ENCODE measurements at regions not wholly inside any gene's neighbourhood (a gene's known extent, or its start where the extent isn't known, plus 50 kb on each side); places are given as distances from the start of the nearest gene placed in this dataset.

DNA sequence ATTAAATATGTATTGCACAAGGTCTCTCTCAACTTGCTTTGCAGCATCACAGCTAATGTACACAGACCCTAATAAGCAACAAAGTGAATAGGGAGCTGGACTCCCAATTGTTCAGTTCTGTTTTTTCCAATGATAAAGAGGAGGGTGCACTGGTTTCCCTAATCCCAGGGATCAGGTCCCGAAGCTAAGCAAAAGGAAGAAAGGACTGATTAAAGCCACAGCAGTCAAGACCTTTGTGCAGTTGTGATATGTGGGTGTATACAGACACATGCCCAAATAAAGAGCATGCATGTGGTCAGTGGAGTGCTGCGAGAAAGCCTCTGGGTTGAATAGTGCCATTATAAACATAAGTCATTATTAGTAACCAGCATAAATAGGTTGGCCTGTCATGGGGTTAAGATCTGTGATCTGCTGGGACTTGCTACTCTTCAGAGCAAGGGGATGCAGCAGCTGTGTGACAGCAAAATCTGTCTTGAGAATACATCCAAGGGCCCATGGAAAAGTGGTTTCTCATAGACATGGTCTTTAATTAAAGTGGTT lies 1863.1 kb upstream of the WWC1 start:
- DNase-seq (ENCODE audit: extremely low read depth in 1 of 11, low read depth in 9 of 11, low spot score in 4 of 11): no peak

DNA sequence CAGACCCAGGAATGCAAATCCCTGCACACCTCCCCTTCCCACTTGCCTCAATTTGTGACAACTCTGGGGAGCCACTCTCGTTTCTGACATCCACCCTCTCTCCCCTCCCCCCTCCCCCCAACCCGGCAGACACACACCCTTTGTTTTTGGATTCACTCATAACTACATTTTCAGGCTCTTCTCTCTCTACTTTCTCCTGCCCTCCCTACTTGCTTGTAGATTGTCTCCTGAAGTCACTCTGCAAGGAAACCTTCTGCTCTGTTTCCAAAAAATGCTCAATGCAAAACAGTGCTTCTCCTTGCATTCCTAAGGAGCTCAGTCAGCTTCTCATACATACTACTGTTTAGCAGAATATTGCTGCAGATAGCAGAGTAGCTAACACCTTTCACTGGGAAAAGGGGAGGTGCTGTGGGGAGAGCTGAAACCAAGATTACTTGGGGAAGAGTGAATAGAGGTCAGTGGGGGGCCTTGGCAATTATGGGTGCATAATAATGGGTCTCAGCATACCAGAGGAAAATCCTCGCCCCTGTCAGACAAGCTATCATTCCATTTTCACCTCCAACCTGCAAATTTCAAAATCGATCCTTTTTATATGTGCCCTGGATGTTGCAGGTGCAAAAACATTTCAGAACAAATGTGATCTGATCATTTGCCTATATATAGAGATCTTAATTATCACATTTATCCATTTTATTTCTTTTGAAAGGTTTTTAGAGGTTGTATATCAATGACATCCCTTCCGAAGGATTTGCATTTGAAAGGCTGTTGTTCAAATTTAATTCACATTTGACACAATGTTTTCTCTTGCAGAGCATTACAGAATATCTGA lies 1860.7 kb upstream of the WWC1 start:
- no peak for DNase-seq (ENCODE audit: extremely low read depth in 1 of 11, low read depth in 9 of 11, low spot score in 4 of 11)

DNA sequence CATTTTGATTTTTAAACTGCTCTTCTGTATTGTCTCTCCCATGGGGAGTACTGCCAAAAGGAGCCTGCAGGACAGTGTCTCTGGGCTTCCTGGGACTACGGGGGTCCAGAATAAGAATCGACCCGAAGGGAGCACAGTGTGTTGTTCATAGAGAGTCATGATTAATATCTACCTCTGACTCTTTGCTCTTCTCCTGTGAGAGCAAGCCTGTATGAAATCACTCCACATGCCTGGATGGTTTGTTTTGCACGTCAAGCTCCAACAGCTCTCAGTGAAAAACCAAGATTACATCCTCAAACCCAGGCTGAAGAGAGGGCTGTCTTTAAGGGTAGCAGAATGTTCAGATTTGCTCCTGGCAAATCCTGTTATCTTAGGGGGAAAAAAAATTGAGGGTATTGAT lies 1860.0 kb upstream of the WWC1 start:
- DNase-seq (ENCODE audit: extremely low read depth in 1 of 11, low read depth in 9 of 11, low spot score in 4 of 11): no peak

DNA sequence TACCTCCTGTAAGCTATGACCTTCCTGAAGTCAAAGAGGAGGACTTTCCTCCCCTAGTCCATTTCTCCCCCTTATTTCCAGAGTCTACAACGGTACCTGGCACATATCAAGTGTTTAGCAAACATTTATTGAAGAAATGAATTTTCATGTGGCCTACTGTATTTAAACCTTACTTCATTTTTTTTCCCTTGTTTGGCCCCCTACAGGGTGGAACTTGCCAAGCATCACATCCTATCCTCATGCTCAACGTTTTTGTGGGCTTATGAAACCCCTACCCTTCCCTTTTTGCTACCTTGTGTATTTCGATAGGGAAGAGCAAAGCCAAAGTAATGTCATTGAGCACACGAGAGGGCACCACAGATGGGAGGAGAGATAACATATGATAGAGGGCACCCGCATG lies 1857.8 kb upstream of the WWC1 start:
- DNase-seq (ENCODE audit: extremely low read depth in 1 of 11, low read depth in 9 of 11, low spot score in 4 of 11): no peak

DNA sequence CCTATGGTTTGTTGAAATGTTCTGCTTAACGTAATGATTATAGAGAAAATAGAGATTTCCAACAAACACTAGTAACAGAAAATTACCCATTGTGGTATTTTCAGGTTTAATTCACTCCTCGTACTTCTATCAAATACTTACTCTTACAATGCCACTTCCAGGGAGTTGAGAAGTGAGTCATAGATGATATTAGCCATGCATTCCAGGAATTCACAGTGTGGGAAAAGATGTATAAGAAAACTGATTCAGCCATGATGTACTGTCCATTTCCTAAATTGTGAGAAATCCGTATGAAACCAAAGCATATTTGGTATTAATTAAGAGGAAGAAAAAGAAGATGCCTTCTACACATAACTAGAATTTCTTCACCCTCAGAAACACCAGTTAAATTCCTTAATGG lies 1854.6 kb upstream of the WWC1 start:
- DNase-seq (ENCODE audit: extremely low read depth in 1 of 11, low read depth in 9 of 11, low spot score in 4 of 11): no peak

DNA sequence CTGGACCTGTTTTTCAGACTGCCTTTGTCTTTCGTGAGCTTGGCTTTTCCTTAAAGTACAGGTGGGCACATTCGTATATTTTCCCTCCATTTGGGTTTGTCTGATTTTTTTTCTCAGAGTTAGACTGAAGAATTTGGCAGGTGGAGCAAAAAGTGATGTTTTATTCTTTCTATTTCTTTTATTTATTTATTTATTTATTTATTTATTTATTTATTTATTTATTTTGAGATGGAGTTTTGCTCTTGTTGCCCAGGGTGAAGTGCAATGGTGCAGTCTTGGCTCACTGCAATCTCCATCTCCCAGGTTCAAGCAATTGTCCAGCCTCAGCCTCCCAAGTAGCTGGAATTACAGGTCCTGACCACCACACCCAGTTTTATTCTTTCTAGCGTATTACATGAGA lies 1805.1 kb upstream of the WWC1 start:
- no peak for DNase-seq (ENCODE audit: extremely low read depth in 1 of 11, low read depth in 9 of 11, low spot score in 4 of 11)

DNA sequence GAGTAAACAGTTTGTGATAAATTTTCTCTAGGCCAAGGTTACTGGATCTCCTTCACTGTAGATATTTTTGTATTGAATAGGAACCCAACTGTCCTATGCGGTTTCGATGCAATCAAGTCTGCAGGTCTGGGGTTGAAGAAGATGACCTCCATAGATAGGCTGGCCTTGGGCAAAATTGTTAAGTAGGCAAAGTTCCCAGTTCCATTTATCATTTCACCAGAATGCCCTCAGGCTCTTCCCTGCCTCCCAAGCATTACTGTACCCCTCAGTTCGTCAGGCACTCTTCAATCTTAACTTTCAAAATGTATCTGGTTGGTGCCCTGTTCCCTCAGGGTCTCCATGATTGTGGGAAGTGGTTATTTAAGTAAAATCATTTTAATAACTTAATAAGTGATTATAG lies 1802.9 kb upstream of the WWC1 start:
- DNase-seq (ENCODE audit: extremely low read depth in 1 of 11, low read depth in 9 of 11, low spot score in 4 of 11): no peak

DNA sequence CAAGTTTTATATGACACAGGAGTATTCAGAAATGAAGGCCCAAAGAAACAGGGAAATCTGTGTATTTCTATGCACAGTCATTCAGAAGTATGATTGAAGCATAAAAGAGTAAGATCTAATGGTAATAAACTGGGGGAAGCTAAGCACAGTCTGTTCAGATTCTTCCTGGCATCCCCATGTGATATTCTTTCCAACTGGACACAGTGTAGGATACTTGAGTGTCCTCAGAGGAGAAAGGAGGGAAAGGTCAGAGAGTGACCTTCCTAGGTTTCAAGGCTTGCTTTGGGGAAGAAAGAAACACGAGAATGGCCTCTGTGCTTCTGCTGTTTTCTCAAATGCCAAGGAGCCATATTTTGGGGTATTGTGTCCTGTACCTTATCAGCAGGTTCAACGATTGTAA lies 1798.4 kb upstream of the WWC1 start:
- DNase-seq (ENCODE audit: extremely low read depth in 1 of 11, low read depth in 9 of 11, low spot score in 4 of 11): no peak

DNA sequence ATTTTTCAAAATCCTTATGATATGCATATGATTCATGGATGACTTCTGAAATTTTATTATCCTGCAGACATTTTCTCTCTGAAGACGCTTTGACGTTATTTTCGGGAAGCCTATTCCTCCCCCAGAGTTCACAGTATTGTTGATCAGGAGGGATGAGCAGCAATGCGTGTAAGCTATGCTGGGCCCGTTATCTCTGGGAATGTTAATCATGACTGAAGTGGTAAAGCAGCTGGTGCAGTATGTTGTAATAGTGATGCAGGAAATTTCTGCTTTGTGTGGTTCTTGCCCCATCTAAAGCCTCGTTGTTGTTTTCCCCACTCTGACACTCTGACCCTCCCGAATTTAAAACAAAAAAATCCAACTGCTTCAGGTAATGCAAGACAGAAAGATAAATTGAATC lies 1797.8 kb upstream of the WWC1 start:
- no peak for DNase-seq (ENCODE audit: extremely low read depth in 1 of 11, low read depth in 9 of 11, low spot score in 4 of 11)

DNA sequence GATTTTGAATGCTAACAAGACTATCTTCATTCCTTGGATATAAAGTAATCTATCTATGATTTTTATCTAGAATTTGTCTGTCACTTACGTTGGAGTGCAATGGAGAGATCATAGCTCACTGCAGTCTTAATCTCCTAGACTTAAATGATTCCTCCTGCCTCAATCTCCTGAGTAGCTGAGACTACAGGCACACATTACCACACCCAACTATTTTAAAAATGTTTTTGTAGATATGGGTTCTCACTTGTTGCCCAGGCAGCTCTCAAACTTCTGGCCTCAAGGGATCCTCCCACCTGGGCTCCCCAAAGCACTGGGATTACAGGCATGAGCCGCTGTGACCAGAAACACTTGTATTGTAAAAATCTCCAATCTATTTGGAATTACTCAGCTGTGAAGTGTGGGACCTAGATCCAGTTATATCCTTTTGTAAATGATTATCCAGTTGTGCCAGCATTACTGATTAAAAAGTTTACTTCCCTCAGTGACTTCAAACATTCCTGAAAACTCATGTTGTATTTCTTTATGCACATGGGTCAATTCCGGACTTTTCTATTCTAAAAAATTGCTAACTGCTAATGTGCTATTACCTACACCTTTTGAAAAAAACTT lies 1793.8 kb upstream of the WWC1 start:
- peak in 3 of 11 donors; percentile 14 to 27 (median 19) for DNase-seq (ENCODE audit: extremely low read depth in 1 of 11, low read depth in 9 of 11, low spot score in 4 of 11)

DNA sequence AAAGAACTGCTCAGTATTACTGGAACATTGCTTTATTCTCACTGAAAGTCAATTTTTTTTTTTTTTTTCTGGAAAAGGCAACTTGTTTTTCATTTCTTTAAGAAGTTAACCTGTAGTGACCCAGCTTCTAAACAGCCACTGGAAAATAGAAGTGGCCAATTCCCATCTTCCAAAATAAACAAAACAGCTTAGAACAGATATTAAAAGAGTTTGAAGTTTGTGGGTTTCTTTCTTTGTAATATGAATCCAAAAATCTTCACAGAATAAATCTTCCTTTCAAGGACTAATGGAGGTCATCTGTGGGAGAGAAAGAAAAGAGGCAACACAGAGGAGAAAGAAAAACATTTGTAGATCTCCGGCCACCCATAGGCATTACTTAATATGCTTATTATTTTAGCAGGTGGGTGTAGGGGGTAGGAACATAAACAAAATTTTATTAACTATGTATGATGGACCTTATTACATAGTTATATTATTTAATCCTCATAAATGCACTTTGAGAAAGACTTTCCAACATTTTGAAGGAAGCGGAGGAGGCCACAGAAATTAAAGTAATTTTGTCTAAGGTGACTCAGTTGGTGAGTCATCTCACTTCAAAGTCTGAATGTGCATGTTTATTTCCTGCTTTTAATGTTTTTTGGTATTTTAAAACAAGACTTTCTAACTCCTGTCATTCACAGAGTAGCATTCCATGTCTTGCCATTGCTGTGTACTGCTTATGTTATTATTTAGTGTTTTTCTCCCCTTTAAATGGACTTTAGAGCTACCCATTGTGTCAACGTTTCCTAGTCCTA lies 1791.8 kb upstream of the WWC1 start:
- peak in 4 of 11 donors; percentile 21 to 54 (median 32) for DNase-seq (ENCODE audit: extremely low read depth in 1 of 11, low read depth in 9 of 11, low spot score in 4 of 11)

DNA sequence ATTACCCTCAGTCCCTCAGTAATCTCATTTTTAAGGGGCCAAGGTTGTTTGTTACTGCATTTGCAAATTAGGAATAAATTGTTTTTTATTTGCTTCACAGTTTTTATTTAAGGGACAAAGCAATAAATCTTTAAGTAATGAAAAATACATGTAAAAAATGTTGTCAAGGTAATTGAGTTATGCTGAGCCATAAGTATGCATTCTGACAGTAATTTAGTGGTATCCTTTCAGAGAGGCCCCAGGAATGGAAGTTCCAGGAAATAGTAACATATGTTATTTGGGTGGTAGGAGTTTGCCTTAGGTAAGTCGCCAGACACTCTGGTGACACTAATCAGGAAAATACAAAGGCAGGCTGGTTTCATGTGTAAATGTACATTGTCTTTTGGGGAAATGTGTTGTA lies 1787.9 kb upstream of the WWC1 start:
- no peak for DNase-seq (ENCODE audit: extremely low read depth in 1 of 11, low read depth in 9 of 11, low spot score in 4 of 11)

DNA sequence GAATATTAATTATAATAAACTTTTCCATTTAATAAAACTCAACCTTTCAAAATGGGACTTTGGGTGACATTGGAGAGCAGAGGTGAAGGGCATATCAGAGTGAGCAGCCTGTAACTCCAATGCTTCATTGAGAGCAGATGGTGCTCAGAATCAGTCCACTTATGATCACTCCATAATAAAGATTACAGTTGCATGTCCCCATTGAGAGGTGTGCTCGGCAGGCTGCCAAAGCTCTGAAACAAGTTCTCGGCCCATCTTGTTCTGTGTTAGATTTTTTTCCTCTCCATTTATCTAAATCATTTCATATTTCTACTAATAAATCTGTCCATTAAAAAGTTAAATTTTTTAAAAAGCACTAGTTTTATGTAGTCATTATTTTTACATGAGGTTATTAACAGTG lies 1786.4 kb upstream of the WWC1 start:
- DNase-seq (ENCODE audit: extremely low read depth in 1 of 11, low read depth in 9 of 11, low spot score in 4 of 11): no peak

DNA sequence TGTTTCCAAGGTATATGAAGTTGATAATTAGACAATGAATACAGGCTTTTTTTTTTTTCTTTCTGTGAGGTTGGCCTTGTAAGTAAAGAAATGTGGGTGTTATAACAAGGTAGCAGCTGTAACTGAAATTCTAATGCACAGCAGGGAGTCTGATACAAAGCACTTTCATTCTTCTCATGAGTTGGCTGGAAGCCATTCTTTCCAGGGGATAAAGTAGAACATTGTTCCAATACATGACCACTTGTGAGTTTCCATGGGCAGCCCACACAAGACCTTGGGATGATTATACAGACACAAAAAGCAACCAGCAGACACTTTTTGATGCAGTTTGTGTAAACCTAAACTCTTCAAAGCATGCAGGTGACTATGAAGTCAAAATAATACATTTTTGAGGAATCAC lies 1785.9 kb upstream of the WWC1 start:
- DNase-seq (ENCODE audit: extremely low read depth in 1 of 11, low read depth in 9 of 11, low spot score in 4 of 11): no peak

DNA sequence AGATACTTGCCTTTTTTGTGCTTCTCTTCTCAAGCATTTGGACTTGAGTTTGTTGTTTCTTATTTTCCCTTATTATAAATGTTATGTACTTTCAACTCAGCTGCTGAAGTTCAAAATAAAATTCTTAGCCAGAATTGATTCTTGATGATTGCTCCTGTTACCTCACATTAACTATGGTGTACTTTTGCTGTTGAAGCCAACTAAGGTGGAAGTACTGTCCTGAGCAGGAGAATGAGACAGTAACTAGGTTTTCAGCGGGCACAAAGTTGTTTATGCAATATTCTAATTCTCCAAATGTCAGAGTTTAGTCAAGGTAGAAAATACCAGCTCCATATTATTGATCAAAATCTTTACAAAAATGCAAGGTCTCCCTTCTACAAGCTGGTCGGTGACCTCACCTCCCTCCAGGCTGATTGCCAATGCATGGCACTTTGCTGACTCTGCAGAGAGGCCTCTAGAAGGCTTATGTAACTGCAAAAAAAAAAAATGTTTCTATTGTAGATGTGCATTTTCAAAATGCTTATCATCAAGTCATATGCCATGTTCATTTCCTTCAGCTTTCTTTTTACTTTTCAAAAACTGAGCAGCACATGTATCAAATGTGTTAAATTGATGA lies 1783.5 kb upstream of the WWC1 start:
- DNase-seq (ENCODE audit: extremely low read depth in 1 of 11, low read depth in 9 of 11, low spot score in 4 of 11): no peak

DNA sequence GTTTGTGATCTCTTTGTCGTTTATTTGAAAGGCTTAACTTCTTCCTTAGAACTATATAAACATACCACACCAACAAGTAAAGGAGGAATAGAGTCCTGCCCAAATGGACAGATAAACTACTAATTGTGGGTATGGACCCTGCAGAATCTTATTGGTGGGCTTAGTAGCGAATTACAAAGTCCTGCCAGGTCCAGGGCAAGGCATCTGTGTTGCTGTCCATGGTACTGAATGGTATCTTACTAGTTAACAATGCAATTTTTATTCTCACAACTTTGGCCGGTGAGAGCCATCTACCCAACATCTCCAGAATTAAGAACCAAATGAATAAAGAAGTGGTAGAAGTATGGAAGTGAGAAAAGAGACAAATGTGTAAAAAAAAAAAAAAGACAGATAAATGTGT lies 1782.4 kb upstream of the WWC1 start:
- DNase-seq (ENCODE audit: extremely low read depth in 1 of 11, low read depth in 9 of 11, low spot score in 4 of 11): peak in 7 of 11 donors; percentile 37 to 52 (median 42)

DNA sequence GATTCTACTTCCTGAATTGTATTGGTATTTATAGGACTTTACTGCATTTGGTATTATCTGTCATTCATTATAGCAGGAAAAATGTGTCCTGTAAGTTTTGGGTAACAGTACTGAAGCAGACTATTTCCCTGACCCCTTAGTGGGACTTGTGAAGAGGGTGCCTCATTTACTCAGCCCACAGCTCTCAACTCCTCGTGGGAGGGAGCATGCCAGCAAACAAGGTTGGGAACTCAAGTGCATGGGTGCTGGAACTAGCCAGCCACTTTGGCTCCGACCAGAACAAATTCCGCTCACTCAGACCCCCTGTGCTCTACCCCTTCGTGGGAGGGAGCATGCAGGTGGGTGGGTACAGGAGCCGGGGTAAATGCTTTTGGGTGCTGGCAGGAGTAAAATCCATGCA lies 1773.5 kb upstream of the WWC1 start:
- no peak for DNase-seq (ENCODE audit: extremely low read depth in 1 of 11, low read depth in 9 of 11, low spot score in 4 of 11)

DNA sequence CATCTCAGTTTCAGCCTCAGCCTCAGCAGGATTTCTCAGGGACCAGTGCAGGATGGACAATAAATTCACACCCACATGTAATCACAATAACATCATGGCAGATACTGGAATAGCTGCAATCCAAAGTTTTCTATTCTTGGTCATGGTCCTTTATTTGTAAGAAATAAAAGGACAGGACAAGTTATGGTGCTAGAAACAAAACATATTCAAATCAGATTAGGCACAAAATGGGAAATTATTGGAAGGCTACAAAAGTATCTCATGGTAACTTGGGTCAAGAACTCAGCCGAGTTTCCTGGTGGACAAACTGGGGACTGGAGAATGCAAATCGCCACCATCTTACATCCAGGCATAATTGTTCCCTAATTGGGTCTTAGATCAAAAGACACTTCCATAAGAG lies 1768.2 kb upstream of the WWC1 start:
- DNase-seq (ENCODE audit: extremely low read depth in 1 of 11, low read depth in 9 of 11, low spot score in 4 of 11): no peak

DNA sequence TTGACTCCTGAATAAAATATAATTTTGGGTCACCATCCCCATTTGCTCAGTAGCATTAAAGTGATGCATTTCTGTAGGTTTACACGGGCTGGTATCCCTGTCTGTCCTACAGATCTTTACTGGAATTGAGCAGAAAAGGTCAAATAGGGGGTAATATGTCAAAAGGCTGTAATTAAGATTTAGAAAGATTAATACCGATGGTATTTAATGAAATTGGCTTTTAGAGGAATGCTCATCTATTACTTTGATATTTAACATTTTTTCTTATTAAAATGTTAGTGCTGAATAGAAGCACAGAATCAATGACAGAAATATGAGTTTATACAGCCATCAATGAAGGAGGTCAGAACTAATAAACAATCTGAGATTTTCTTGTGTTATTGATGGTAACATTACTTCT lies 1762.2 kb upstream of the WWC1 start:
- DNase-seq (ENCODE audit: extremely low read depth in 1 of 11, low read depth in 9 of 11, low spot score in 4 of 11): no peak

All from renal cortex interstitium (tissue), 11 donors.